Thyroid gland (tissue), 4 donors: ENCODE measurements at regions not wholly inside any gene's neighbourhood (a gene's known extent, or its start where the extent isn't known, plus 50 kb on each side); places are given as distances from the start of the nearest gene placed in this dataset.

Experiments
- CTCF ChIP-seq, 6 experiments: fragments of 200-600 bp in 3 of 6; fragments of 450-650 bp in 3 of 6; sonication (generic) in 3 of 6; IDR thresholded peaks; one replicate each; pipeline ENCODE4 v1.5.1; 2016 to 2019; ENCODE audit warnings: antibody characterized with exemption in 6 of 6, mild to moderate bottlenecking in 2 of 6, inconsistent platforms in 1 of 6, moderate library complexity in 1 of 6
- POLR2A ChIP-seq, 2 donors: fragments of 450-650 bp; IDR thresholded peaks; one replicate each; pipeline ENCODE4 v1.6.1; 2017; ENCODE audit warnings: antibody characterized with exemption in 2 of 2, mild to moderate bottlenecking in 2 of 2, moderate library complexity in 1 of 2

DNA sequence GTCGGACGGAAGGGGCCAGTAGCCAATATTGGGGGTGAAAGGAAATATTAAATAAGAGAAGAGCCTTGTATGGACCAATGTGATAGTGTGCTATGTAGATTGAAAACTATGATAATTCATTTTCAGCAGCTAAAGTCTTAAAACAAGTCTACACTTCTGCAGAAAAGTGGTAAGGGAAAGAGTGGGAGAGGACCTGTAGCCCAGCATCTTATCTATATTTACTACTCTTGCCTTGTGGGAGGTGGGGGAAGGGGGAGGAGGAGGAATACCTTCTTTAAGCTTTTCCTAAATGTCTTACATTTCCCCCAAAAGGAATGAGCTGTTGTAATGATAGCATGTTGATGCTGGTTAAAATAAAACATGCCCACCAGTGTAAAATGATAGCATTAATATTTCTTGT, 220.0 kb upstream of the SPRY1 start:
- no peak for TF ChIP-seq CTCF (IDR thresholded peaks at IDR 0.05)
- no peak for TF ChIP-seq POLR2A (IDR thresholded peaks at IDR 0.05)
